Transverse colon (tissue), 3 donors: ENCODE measurements at regions not wholly inside any gene's neighbourhood (a gene's known extent, or its start where the extent isn't known, plus 50 kb on each side); places are given as distances from the start of the nearest gene placed in this dataset.

Source experiments
- POLR2A ChIP-seq: fragments of 450-650 bp; IDR thresholded peaks from one replicate; pipeline ENCODE4 v1.6.1; 2016; ENCODE audit warnings: antibody characterized with exemption, mild to moderate bottlenecking, moderate library complexity
- TF ChIP-seq, protein P1 (sequence below), 5 experiments: fragments of 200-600 bp in 3 of 5; fragments of 450-650 bp in 2 of 5; sonication (generic) in 3 of 5; IDR thresholded peaks; 1 replicate in 2 of 5; 2 replicates in 3 of 5; pipeline ENCODE4 v1.5.1; 2016 to 2017; ENCODE audit warnings: antibody characterized with exemption in 5 of 5, inconsistent platforms in 3 of 5, mild to moderate bottlenecking in 2 of 5, moderate library complexity in 1 of 5

DNA sequence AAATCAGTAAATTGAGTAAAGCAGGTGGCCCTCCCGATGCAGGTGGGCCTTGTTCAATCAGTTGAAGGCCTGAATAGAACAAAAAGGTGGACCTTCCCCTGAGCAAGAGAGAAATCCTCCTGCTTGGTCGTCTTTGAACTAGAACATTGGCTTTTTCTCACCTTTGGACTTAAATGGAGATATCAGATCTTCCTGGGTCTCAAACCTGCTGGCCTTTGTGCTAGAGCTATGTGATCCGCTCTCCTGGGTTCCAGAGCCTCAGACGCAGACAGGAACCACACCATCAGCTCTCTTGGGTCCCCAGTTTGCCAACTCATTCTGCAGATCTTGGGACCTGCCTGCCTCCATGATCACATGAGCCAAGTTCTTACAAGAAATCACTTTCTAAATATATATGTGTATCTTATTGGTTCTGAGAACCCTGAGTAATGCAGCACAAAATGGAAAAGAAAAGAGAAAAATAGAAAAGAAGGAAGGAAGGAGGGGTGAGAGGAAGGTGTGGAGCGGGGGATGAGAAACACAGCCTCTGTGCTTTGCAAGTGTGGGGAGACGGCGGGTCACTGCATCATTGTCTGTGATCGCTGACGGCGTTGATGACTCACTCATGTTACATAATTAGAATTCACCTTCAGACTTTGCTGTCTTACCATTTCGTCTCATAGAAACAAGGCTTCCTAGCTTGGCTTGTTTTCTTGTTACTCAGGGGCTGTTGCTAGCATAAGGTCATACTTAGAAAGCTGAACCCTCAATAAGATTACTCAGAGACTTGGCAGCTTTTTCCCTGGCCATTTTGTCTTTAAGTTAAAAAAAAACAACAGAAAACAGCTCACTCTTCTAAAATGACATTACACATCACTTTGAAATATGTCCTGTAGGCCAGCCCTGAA lies 85.7 kb upstream of the NEDD9 start:
- TF ChIP-seq, protein P1, sequence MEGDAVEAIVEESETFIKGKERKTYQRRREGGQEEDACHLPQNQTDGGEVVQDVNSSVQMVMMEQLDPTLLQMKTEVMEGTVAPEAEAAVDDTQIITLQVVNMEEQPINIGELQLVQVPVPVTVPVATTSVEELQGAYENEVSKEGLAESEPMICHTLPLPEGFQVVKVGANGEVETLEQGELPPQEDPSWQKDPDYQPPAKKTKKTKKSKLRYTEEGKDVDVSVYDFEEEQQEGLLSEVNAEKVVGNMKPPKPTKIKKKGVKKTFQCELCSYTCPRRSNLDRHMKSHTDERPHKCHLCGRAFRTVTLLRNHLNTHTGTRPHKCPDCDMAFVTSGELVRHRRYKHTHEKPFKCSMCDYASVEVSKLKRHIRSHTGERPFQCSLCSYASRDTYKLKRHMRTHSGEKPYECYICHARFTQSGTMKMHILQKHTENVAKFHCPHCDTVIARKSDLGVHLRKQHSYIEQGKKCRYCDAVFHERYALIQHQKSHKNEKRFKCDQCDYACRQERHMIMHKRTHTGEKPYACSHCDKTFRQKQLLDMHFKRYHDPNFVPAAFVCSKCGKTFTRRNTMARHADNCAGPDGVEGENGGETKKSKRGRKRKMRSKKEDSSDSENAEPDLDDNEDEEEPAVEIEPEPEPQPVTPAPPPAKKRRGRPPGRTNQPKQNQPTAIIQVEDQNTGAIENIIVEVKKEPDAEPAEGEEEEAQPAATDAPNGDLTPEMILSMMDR (IDR thresholded peaks at IDR 0.05), result no peak
- no peak for TF ChIP-seq POLR2A
